GM13977 (cell line): ENCODE measurements at regions not wholly inside any gene's neighbourhood (a gene's known extent, or its start where the extent isn't known, plus 50 kb on each side); places are given as distances from the start of the nearest gene placed in this dataset.

Source experiments
- DNase-seq: peaks from one replicate; pipeline ENCODE4 v3.0.0; 2012; ENCODE audit warnings: low spot score
- in situ Hi-C: fragments of 300-500 bp; cut with MboI; formaldehyde crosslinking; loops from one replicate; pipeline ENCODE4 v1.12.0; 2022; ENCODE audit warnings: low sequenced_read_pairs, low pct_unique_long_range_greater_than_20kb, mixed read lengths, inconsistent platforms; ENCODE audit not compliant: unreplicated experiment
- TF ChIP-seq, protein P1 (sequence below): IDR thresholded peaks from 2 replicates; pipeline ENCODE4 v1.5.1; 2012; ENCODE audit warnings: mild to moderate bottlenecking, control low read depth; ENCODE audit not compliant: insufficient read depth; ENCODE audit errors: extremely low read depth, missing control alignments

DNA sequence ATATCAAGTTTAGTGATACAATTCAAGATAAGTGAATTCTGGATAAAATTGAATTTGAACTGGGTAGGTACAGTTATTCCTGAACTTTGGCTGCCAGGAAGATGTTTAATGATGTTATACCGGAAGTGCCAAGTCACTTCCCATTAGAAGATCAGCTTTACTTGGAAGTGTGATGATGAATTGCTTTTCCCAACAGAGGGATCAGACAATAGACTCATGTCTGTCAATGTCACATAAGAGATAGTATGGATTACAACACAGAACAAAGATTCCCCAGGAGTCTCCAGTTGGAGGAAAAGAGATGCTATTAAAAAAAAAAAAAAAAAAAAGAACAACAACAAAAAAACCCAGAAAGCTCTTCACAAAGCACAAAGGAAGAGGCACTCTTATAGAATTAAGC, 497.9 kb upstream of the EPHA7 start:
- TF ChIP-seq, protein P1, sequence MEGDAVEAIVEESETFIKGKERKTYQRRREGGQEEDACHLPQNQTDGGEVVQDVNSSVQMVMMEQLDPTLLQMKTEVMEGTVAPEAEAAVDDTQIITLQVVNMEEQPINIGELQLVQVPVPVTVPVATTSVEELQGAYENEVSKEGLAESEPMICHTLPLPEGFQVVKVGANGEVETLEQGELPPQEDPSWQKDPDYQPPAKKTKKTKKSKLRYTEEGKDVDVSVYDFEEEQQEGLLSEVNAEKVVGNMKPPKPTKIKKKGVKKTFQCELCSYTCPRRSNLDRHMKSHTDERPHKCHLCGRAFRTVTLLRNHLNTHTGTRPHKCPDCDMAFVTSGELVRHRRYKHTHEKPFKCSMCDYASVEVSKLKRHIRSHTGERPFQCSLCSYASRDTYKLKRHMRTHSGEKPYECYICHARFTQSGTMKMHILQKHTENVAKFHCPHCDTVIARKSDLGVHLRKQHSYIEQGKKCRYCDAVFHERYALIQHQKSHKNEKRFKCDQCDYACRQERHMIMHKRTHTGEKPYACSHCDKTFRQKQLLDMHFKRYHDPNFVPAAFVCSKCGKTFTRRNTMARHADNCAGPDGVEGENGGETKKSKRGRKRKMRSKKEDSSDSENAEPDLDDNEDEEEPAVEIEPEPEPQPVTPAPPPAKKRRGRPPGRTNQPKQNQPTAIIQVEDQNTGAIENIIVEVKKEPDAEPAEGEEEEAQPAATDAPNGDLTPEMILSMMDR = no peak
- in situ Hi-C loops = no loop called here
- DNase-seq = no peak

DNA sequence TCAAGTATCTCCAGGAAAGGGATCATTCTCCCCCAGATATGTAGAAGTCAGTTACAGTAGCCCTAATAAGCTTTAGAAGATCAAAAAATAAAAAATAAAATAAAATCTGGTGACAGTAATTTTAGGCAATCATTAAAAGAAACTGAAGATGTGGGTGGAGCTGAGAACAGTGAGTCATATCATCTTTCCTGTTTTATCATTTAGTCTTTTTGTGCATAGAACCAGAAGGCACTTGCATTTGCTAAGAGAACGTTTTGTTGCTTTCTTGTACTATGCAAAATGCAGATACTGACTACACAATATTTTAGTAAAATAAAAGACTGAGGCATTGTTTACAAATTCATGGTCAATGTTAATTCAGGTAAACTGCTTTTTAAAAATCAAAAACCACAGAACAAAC, 497.4 kb upstream of the EPHA7 start:
- in situ Hi-C loops = no loop called here
- no peak for DNase-seq
- TF ChIP-seq, protein P1 = no peak

DNA sequence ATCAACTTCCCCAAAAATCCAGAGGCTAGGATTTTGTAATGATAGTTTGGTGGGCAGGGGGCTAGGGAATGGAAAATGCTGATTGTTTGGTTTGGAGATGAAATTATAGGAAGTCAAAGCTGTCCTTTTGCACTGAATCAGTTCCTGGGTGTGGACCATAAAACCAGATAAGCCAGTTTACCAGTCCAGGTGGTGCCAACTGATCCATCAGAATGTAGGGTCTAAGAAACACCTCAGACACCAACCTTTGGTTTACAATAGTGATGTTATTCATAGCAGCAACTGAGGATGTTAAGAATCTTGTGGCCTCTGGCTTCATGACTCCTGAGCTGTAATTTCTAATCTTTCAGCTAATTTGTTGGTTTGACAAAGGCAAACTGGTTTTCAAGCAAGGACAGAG, 496.6 kb upstream of the EPHA7 start:
- TF ChIP-seq, protein P1 = no peak
- no peak for DNase-seq
- in situ Hi-C loops = no loop called here

DNA sequence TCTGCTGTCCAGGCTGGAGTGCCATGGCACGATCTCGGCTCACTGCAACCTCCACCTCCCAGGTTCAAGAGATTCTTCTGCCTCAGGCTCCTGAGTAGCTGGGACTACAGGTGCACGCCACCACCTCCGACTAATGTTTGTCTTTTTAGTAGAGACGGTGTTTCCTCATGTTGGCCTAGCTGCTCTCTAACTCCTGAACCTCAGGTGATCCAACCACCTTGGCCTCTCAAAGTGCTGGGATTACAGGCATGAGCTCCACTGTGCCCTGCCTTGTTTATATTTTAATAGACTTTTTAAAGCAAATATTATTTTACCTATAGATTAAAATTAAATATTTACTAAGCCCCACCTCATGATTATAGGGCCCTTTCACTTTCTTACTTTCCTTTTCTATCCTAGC, 483.2 kb upstream of the EPHA7 start:
- TF ChIP-seq, protein P1 = no peak
- no peak for DNase-seq
- in situ Hi-C loops = no loop called here

DNA sequence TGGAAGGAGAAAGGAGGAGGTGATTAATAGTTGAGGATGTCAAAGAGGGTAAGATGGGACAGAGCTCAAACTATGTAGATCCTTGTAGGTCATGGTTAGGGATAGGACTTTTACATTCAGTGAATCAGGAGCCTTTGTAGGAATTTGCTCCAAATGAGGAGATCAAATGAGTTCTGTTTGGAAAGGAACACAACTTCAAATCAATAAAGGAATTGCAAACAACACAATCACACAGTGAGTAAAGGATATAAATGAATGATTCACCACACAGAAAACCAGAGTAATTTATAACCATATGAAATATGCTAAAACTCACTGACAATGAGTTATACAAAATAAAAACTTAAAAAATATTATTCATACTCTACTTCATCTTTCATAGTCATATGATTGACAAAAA, 480.8 kb upstream of the EPHA7 start:
- TF ChIP-seq, protein P1 = no peak
- in situ Hi-C loops = no loop called here
- DNase-seq = no peak

DNA sequence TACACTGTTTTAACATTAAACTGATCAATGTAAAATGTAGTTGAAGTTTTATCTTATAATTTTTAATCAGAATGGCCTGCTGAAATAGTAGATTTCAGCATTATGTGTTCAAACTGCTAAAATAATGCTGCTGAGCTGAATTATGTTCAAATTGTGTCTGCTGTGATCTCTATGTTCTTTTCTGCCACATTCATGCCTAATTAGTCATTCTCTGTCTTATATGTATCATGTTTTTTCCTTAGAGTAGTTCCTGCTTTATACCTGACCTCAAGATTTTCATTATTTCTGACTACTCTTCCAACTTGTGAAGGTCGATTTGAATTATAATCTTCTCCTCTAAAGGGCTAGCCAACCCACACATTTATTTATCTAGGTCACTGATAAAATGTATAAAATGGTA, 476.7 kb upstream of the EPHA7 start:
- TF ChIP-seq, protein P1 = no peak
- DNase-seq = no peak
- in situ Hi-C loops = no loop called here

DNA sequence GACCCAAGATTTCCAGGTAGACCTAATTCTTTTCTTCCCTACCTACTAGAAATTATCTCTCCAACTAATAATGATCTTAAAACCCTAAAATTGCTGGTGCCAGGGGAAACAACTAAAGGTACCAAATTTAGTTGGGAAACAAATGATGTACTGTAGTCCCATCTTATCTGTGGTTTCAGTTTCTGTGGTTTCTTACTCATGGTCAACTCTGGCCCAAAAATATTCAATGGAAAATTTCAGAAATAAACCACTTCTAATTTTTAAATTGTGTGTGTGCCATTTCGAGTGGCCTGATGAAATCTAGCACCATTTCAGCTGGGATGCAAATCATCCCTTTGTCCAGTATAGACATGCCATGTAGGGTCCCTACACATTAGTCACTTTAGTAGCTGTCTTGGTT, 475.2 kb upstream of the EPHA7 start:
- TF ChIP-seq, protein P1 = no peak
- DNase-seq = no peak
- in situ Hi-C loops = no loop called here
